SK-N-SH (cell line): ENCODE measurements at regions not wholly inside any gene's neighbourhood (a gene's known extent, or its start where the extent isn't known, plus 50 kb on each side); places are given as distances from the start of the nearest gene placed in this dataset.

Experiments
- CTCF ChIA-PET: fragments of 300-600, 350-600 bp; formaldehyde crosslinking; extraction: SDS; loops from one replicate; lab custom pipeline; 2021; lab: Yijun Ruan, JAX
- POLR2A ChIA-PET: fragments of 350-600 bp; sonication (Branson Sonifier 250); formaldehyde crosslinking; extraction: SDS; loops from one replicate; lab custom pipeline; 2020; ENCODE audit warnings: antibody characterized with exemption, inconsistent platforms; lab: Yijun Ruan, JAX
- DNase-seq: peaks from one replicate; pipeline ENCODE4 v3.0.0; 2012
- H2AFZ ChIP-seq: fragments of 200-600 bp; sonication (generic); 2 replicates; pipeline ENCODE4 v1.8.1; 2016; ENCODE audit warnings: antibody characterized with exemption, mild to moderate bottlenecking, low read depth
- H3F3A ChIP-seq: fragments of 200-600 bp; sonication (generic); replicated peaks from 2 replicates; pipeline ENCODE3; 2016; ENCODE audit warnings: antibody characterized with exemption, mild to moderate bottlenecking; ENCODE audit not compliant: insufficient read depth
- H3K27ac ChIP-seq, 2 experiments: fragments of 200-500 bp in 1 of 2; fragments of 200-600 bp in 1 of 2; sonication (Bioruptor generic) in 1 of 2; sonication (generic), shearing (Covaris generic) in 1 of 2; 2 replicates each; pipeline versions ENCODE4 v1.5.1 to v1.6.1; 2014 to 2016; ENCODE audit warnings: low read depth in 2 of 2, inconsistent platforms in 1 of 2, low read length in 1 of 2, mild to moderate bottlenecking in 1 of 2, mixed read lengths in 1 of 2
- H3K27me3 ChIP-seq: fragments of 200-600 bp; sonication (generic), shearing (Covaris generic); 2 replicates; pipeline ENCODE4 v1.6.1; 2016; ENCODE audit warnings: mixed run types; ENCODE audit not compliant: insufficient read depth
- H3K36me3 ChIP-seq, 2 experiments: fragments of 200-500 bp in 1 of 2; fragments of 200-600 bp in 1 of 2; sonication (Bioruptor generic) in 1 of 2; sonication (generic) in 1 of 2; replicated peaks in 1 of 2; 2 replicates each; pipeline versions ENCODE3 to v1.5.1; 2014 to 2016; ENCODE audit warnings: low read length in 1 of 2, mild to moderate bottlenecking in 1 of 2; ENCODE audit not compliant: insufficient read depth in 2 of 2, control insufficient read depth in 1 of 2
- H3K4me1 ChIP-seq, 2 experiments: fragments of 200-500 bp in 1 of 2; fragments of 200-600 bp in 1 of 2; sonication (Bioruptor generic) in 1 of 2; sonication (generic), shearing (Covaris generic) in 1 of 2; 2 replicates each; pipeline versions ENCODE4 v1.5.1 to v1.6.1; 2014 to 2016; ENCODE audit warnings: low read depth in 1 of 2, low read length in 1 of 2, mixed run types in 1 of 2; ENCODE audit not compliant: insufficient read depth in 2 of 2, control insufficient read depth in 1 of 2
- H3K4me2 ChIP-seq: fragments of 200-600 bp; sonication (generic), shearing (Covaris generic); 2 replicates; pipeline ENCODE4 v1.6.1; 2017; ENCODE audit warnings: mixed run types
- H3K4me3 ChIP-seq, 2 experiments: fragments of 200-500 bp in 1 of 2; fragments of 200-600 bp in 1 of 2; sonication (Bioruptor generic) in 1 of 2; sonication (generic), shearing (Covaris generic) in 1 of 2; 2 replicates each; pipeline versions ENCODE4 v1.5.1 to v1.8.1; 2014 to 2016; ENCODE audit warnings: low read depth in 2 of 2, inconsistent platforms in 1 of 2, low read length in 1 of 2, mild to moderate bottlenecking in 1 of 2, mixed read lengths in 1 of 2, moderate library complexity in 1 of 2
- H3K79me2 ChIP-seq: fragments of 200-600 bp; sonication (generic); 2 replicates; pipeline ENCODE4 v1.8.1; 2017; ENCODE audit warnings: mild to moderate bottlenecking; ENCODE audit not compliant: insufficient read depth
- H3K9ac ChIP-seq: fragments of 200-600 bp; sonication (generic); 2 replicates; pipeline ENCODE4 v1.6.1; 2017; ENCODE audit warnings: mixed run types
- H3K9me2 ChIP-seq: fragments of 200-600 bp; sonication (generic); 2 replicates; pipeline ENCODE4 v1.6.1; 2017; ENCODE audit warnings: mixed run types
- H3K9me3 ChIP-seq: fragments of 200-600 bp; sonication (generic); 2 replicates; pipeline ENCODE4 v1.6.1; 2017; ENCODE audit warnings: mixed run types, mild to moderate bottlenecking, moderate library complexity
- H4K20me1 ChIP-seq: fragments of 200-600 bp; sonication (generic); 2 replicates; pipeline ENCODE4 v1.6.1; 2017; ENCODE audit warnings: mild to moderate bottlenecking, mixed run types; ENCODE audit not compliant: insufficient read depth
- ELF1 ChIP-seq: IDR thresholded peaks from 2 replicates; pipeline ENCODE4 v1.4.0; 2012
- EZH2phosphoT487 ChIP-seq: fragments of 200-600 bp; sonication (generic); IDR thresholded peaks from 2 replicates; pipeline ENCODE4 v1.6.1; 2017; ENCODE audit warnings: low read depth, mixed run types, mild to moderate bottlenecking, antibody characterized with exemption, moderate library complexity, borderline replicate concordance
- FOXJ3 ChIP-seq: sonication (generic); formaldehyde crosslinking; IDR thresholded peaks from 2 replicates; pipeline ENCODE4 v1.5.1; 2020; ENCODE audit warnings: mild to moderate bottlenecking, missing genetic modification reagents
- GABPA ChIP-seq: IDR thresholded peaks from 2 replicates; pipeline ENCODE4 v1.4.0; 2012; ENCODE audit warnings: low read depth, mild to moderate bottlenecking
- GATA2 ChIP-seq: sonication (generic); formaldehyde crosslinking; IDR thresholded peaks from 2 replicates; pipeline ENCODE4 v1.5.0; 2020; ENCODE audit warnings: mild to moderate bottlenecking, missing genetic modification reagents
- JUND ChIP-seq: IDR thresholded peaks from 2 replicates; pipeline ENCODE4 v1.4.0; 2012
- MEF2A ChIP-seq: IDR thresholded peaks from 2 replicates; pipeline ENCODE4 v1.4.0; 2012; ENCODE audit warnings: low read depth, borderline replicate concordance
- RCOR1 ChIP-seq: fragments of 150-350 bp; IDR thresholded peaks from 2 replicates; pipeline ENCODE4 v1.6.1; 2017; ENCODE audit warnings: antibody characterized with exemption, low read length
- RXRA ChIP-seq: IDR thresholded peaks from 2 replicates; pipeline ENCODE4 v1.4.0; 2012; ENCODE audit warnings: low read depth, mild to moderate bottlenecking, borderline replicate concordance
- SIN3A ChIP-seq: IDR thresholded peaks from 2 replicates; pipeline ENCODE4 v1.6.1; 2012; ENCODE audit warnings: low read depth, mild to moderate bottlenecking, low read length, moderate library complexity, borderline replicate concordance
- TCF12 ChIP-seq: IDR thresholded peaks from 2 replicates; pipeline ENCODE4 v1.4.0; 2012
- TEAD4 ChIP-seq: IDR thresholded peaks from 2 replicates; pipeline ENCODE4 v1.4.0; 2012; ENCODE audit warnings: mild to moderate bottlenecking, borderline replicate concordance; ENCODE audit not compliant: insufficient read depth
- WGBS: methylation state at CpG from one replicate; pipeline ENCODE4 v1.1.6; 2017; ENCODE audit warnings: low lambda C conversion rate; 5-methylcytosine and 5-hydroxymethylcytosine counted together
- TF ChIP-seq, protein P1 (sequence below): IDR thresholded peaks from 2 replicates; pipeline ENCODE4; 2012
- TF ChIP-seq, protein P2 (sequence below): fragments of 150-350 bp; IDR thresholded peaks from 2 replicates; pipeline ENCODE4 v1.6.1; 2017; ENCODE audit warnings: antibody characterized with exemption, low read length, low read depth, borderline replicate concordance
- TF ChIP-seq, protein P3 (sequence below): IDR thresholded peaks from 2 replicates; pipeline ENCODE4 v1.4.0; 2012; ENCODE audit warnings: low read depth
- TF ChIP-seq, protein P4 (sequence below): IDR thresholded peaks from 2 replicates; pipeline ENCODE4 v1.4.0; 2012; ENCODE audit warnings: low read depth, borderline replicate concordance
- TF ChIP-seq, protein P5 (sequence below): IDR thresholded peaks from 2 replicates; pipeline ENCODE4 v1.4.0; 2012; ENCODE audit warnings: low read depth, borderline replicate concordance

DNA sequence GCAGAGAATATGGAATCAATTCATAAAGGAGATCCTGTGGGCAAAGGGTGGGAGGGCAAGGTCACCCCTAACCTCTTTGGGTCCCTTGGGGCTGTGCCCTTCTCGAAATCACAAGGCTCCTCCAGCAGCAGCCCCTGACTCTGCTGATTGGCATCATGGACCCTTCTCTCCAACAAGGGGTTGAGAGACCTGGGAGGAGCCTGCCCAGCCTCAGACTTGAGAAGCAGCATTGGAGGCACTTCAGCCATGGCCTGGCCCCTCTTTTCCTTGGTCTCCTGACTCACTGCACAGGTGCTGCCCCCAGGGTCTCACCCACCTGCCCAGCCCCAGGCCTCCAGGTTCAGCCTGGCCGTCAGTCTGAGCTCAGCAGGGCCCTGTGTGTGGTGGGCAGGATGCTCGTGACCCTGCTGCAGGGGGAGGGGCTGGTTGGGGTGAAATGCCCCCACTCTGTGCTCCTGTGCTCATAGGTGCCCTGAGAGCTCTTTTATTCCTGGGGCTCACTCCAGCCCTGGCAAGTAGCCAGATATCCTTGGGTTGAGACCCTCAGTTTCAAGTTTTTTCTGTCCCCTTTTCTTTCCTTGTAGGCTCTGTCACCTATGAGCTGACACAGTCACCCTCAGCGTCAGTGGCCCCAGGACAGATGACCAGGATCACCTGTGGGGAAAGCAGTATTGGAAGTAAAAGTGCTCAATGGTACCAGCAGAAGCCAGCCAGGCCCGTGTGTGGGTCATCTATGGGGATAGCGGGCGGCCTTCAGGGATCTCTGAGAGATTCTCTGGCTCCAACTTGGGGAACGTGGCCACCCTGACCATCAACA lies 110.8 kb downstream of the GGTLC2 start:
- Histone ChIP-seq H4K20me1 (no peaks in the 10 kb centered on the region), H3F3A (no peaks in the 10 kb centered on the region), H2AFZ (no peak overlapping the region), H3K4me1 (no peaks in the 10 kb centered on the region), H3K27me3 (0 out of 2 replicates have a peak, but pooled peaks cover 4% of the 10 kb centered on the region), H3K4me2 (no peak overlapping the region), H3K9ac (no peak overlapping the region), H3K9me3 (no peaks in the 10 kb centered on the region), H3K36me3 (no peaks in the 10 kb centered on the region), H3K4me3 (no peak overlapping the region), H3K9me2 (no peaks in the 10 kb centered on the region), H3K27ac (no peak overlapping the region), H3K79me2 (no peaks in the 10 kb centered on the region)
- 6% methylated on average over 4 of the region's 8 CpGs for WGBS
- ChIA-PET CTCF (interaction anchor here (1.3 to 9.6 kb wide), 8 partner anchors 13 to 291 kb away, joined by 3 to 99 read pairs (median 10); no protein-coding TSS in a partner anchor), POLR2A (no interaction called here)
- DNase-seq = no peak
- TF ChIP-seq, protein P1, sequence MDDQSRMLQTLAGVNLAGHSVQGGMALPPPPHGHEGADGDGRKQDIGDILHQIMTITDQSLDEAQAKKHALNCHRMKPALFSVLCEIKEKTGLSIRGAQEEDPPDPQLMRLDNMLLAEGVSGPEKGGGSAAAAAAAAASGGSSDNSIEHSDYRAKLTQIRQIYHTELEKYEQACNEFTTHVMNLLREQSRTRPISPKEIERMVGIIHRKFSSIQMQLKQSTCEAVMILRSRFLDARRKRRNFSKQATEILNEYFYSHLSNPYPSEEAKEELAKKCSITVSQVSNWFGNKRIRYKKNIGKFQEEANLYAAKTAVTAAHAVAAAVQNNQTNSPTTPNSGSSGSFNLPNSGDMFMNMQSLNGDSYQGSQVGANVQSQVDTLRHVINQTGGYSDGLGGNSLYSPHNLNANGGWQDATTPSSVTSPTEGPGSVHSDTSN = no peak
- TF ChIP-seq SIN3A = no peak
- no peak for TF ChIP-seq RXRA
- no peak for TF ChIP-seq GATA2 (CRISPR knock-in tag)
- no peak for TF ChIP-seq RCOR1
- no peak for TF ChIP-seq GABPA
- no peak for TF ChIP-seq JUND
- TF ChIP-seq, protein P2, sequence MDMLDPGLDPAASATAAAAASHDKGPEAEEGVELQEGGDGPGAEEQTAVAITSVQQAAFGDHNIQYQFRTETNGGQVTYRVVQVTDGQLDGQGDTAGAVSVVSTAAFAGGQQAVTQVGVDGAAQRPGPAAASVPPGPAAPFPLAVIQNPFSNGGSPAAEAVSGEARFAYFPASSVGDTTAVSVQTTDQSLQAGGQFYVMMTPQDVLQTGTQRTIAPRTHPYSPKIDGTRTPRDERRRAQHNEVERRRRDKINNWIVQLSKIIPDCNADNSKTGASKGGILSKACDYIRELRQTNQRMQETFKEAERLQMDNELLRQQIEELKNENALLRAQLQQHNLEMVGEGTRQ = no peak
- TF ChIP-seq ELF1 = no peak
- TF ChIP-seq, protein P3, sequence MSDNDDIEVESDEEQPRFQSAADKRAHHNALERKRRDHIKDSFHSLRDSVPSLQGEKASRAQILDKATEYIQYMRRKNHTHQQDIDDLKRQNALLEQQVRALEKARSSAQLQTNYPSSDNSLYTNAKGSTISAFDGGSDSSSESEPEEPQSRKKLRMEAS = no peak
- no peak for TF ChIP-seq TEAD4
- TF ChIP-seq MEF2A = no peak
- TF ChIP-seq TCF12 = no peak
- no peak for TF ChIP-seq EZH2phosphoT487
- TF ChIP-seq, protein P4, sequence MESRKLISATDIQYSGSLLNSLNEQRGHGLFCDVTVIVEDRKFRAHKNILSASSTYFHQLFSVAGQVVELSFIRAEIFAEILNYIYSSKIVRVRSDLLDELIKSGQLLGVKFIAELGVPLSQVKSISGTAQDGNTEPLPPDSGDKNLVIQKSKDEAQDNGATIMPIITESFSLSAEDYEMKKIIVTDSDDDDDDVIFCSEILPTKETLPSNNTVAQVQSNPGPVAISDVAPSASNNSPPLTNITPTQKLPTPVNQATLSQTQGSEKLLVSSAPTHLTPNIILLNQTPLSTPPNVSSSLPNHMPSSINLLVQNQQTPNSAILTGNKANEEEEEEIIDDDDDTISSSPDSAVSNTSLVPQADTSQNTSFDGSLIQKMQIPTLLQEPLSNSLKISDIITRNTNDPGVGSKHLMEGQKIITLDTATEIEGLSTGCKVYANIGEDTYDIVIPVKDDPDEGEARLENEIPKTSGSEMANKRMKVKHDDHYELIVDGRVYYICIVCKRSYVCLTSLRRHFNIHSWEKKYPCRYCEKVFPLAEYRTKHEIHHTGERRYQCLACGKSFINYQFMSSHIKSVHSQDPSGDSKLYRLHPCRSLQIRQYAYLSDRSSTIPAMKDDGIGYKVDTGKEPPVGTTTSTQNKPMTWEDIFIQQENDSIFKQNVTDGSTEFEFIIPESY = no peak
- TF ChIP-seq FOXJ3 (CRISPR knock-in tag) = no peak
- TF ChIP-seq, protein P5, sequence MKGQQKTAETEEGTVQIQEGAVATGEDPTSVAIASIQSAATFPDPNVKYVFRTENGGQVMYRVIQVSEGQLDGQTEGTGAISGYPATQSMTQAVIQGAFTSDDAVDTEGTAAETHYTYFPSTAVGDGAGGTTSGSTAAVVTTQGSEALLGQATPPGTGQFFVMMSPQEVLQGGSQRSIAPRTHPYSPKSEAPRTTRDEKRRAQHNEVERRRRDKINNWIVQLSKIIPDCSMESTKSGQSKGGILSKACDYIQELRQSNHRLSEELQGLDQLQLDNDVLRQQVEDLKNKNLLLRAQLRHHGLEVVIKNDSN = no peak
